GM23338 (cell line): ENCODE measurements at regions not wholly inside any gene's neighbourhood (a gene's known extent, or its start where the extent isn't known, plus 50 kb on each side); places are given as distances from the start of the nearest gene placed in this dataset.

ENCODE experiments used
- ATAC-seq: fragments of 200-7000 bp; cut with Tn5 transposase; 3 replicates; pipeline ENCODE4 v1.9.1; 2020
- DNase-seq: peaks from one replicate; pipeline ENCODE4 v3.0.0-alpha.2; 2015; ENCODE audit warnings: low spot score
- H2AFZ ChIP-seq: fragments of 200-600 bp; sonication (generic); 2 replicates; pipeline ENCODE4 v1.8.0; 2016; ENCODE audit warnings: antibody characterized with exemption, mild to moderate bottlenecking, moderate library complexity
- H3F3A ChIP-seq: fragments of 200-600 bp; sonication (generic); replicated peaks from 2 replicates; pipeline ENCODE4 v1.8.0; 2017; ENCODE audit warnings: antibody characterized with exemption, mixed run types, low read depth
- H3K27ac ChIP-seq: fragments of 200-600 bp; sonication (generic); 2 replicates; pipeline ENCODE4 v1.6.1; 2016; ENCODE audit warnings: low read depth
- H3K27me3 ChIP-seq: fragments of 200-600 bp; sonication (generic); 2 replicates; pipeline ENCODE4 v1.8.0; 2016; ENCODE audit warnings: mild to moderate bottlenecking, mixed run types, moderate library complexity; ENCODE audit not compliant: insufficient read depth
- H3K36me3 ChIP-seq: fragments of 200-600 bp; sonication (generic); 2 replicates; pipeline ENCODE4 v1.8.0; 2016; ENCODE audit warnings: mild to moderate bottlenecking; ENCODE audit not compliant: insufficient read depth
- H3K4me1 ChIP-seq: fragments of 200-600 bp; sonication (generic); 2 replicates; pipeline ENCODE4 v1.8.0; 2016; ENCODE audit warnings: mild to moderate bottlenecking, moderate library complexity; ENCODE audit not compliant: insufficient read depth
- H3K4me2 ChIP-seq: fragments of 200-600 bp; sonication (generic); 2 replicates; pipeline ENCODE4 v1.7.1; 2017; ENCODE audit warnings: mixed run types
- H3K4me3 ChIP-seq: fragments of 200-600 bp; sonication (generic); 2 replicates; pipeline ENCODE4 v1.6.1; 2016; ENCODE audit warnings: mixed run types
- H3K79me2 ChIP-seq: fragments of 200-600 bp; sonication (generic); replicated peaks from 2 replicates; pipeline ENCODE4 v1.8.0; 2017; ENCODE audit warnings: mild to moderate bottlenecking; ENCODE audit not compliant: insufficient read depth
- H3K9me2 ChIP-seq: fragments of 200-600 bp; sonication (generic); 2 replicates; pipeline ENCODE4 v1.8.0; 2017; ENCODE audit not compliant: insufficient read depth
- H4K20me1 ChIP-seq: fragments of 200-600 bp; sonication (generic); replicated peaks from 2 replicates; pipeline ENCODE4 v1.8.0; 2017; ENCODE audit warnings: mild to moderate bottlenecking; ENCODE audit not compliant: insufficient read depth
- H3K27ac Mint-ChIP-seq: 2 replicates; pipeline ENCODE4 v1.8.0; 2020; ENCODE audit warnings: inconsistent platforms, mild to moderate bottlenecking, moderate library complexity, mixed read lengths
- H3K27me3 Mint-ChIP-seq: 3 replicates; pipeline ENCODE4 v1.8.0; 2022; ENCODE audit warnings: low read depth, mild to moderate bottlenecking, moderate library complexity, mixed read lengths, inconsistent platforms; ENCODE audit not compliant: insufficient read depth, poor library complexity
- H3K36me3 Mint-ChIP-seq: 3 replicates; pipeline ENCODE4 v1.8.0; 2021; ENCODE audit warnings: low read depth, mild to moderate bottlenecking, inconsistent platforms, moderate library complexity, mixed read lengths
- H3K4me1 Mint-ChIP-seq: 3 replicates; pipeline ENCODE4 v1.8.0; 2020; ENCODE audit warnings: mild to moderate bottlenecking, inconsistent platforms, mixed read lengths
- H3K4me3 Mint-ChIP-seq: 3 replicates; pipeline ENCODE4 v1.8.0; 2021; ENCODE audit warnings: moderate library complexity, mild to moderate bottlenecking, inconsistent platforms, mixed read lengths
- H3K9me3 Mint-ChIP-seq: 3 replicates; pipeline ENCODE4 v1.8.0; 2020; ENCODE audit warnings: moderate library complexity, mild to moderate bottlenecking, inconsistent platforms, mixed read lengths
- CREB1 ChIP-seq: fragments of 250-450 bp; sonication (Bioruptor Pico); IDR thresholded peaks from 2 replicates; pipeline ENCODE4 v1.5.0; 2020; ENCODE audit warnings: low read depth, mild to moderate bottlenecking, moderate library complexity
- CTCF ChIP-seq, 2 experiments: fragments of 200-600 bp in 1 of 2; sonication (generic) in 1 of 2; conservative IDR thresholded peaks; 2 replicates each; pipeline versions ENCODE4 v1.5.1 to v1.6.1; 2016 to 2017; ENCODE audit warnings: antibody characterized with exemption in 2 of 2, low read depth in 2 of 2, mild to moderate bottlenecking in 2 of 2, moderate library complexity in 1 of 2
- ETS1 ChIP-seq: IDR thresholded peaks from 2 replicates; pipeline ENCODE4 v1.6.1; 2016; ENCODE audit warnings: antibody characterized with exemption
- EZH2 ChIP-seq: fragments of 200-600 bp; sonication (generic); IDR thresholded peaks from one replicate; pipeline ENCODE4 v1.8.0; 2017; ENCODE audit warnings: antibody characterized with exemption, mild to moderate bottlenecking, low read depth; ENCODE audit not compliant: unreplicated experiment
- EZH2phosphoT487 ChIP-seq: fragments of 200-600 bp; sonication (generic); IDR thresholded peaks from one replicate; pipeline ENCODE4 v1.8.1; 2018; ENCODE audit warnings: antibody characterized with exemption; ENCODE audit not compliant: unreplicated experiment
- JUNB ChIP-seq: IDR thresholded peaks from one replicate; pipeline ENCODE4 v1.6.1; 2016; ENCODE audit warnings: antibody characterized with exemption; ENCODE audit not compliant: unreplicated experiment
- NANOG ChIP-seq: IDR thresholded peaks from 2 replicates; pipeline ENCODE4 v1.6.1; 2016; ENCODE audit warnings: antibody characterized with exemption, borderline replicate concordance
- POLR2AphosphoS5 ChIP-seq: IDR thresholded peaks from 2 replicates; pipeline ENCODE4 v1.6.1; 2016; ENCODE audit warnings: antibody characterized with exemption, low read depth
- REST ChIP-seq: IDR thresholded peaks from one replicate; pipeline ENCODE4 v1.6.1; 2018; ENCODE audit warnings: antibody characterized with exemption; ENCODE audit not compliant: unreplicated experiment
- STAT1 ChIP-seq: IDR thresholded peaks from one replicate; pipeline ENCODE4 v1.6.1; 2016; ENCODE audit warnings: antibody characterized with exemption; ENCODE audit not compliant: unreplicated experiment
- ZNF114 ChIP-seq: fragments of 250-450 bp; sonication (Bioruptor Pico); IDR thresholded peaks from 2 replicates; pipeline ENCODE4 v1.5.0; 2020; ENCODE audit warnings: mild to moderate bottlenecking, moderate library complexity
- ZNF331 ChIP-seq: fragments of 250-450 bp; sonication (Bioruptor Pico); IDR thresholded peaks from 2 replicates; pipeline ENCODE4 v1.5.0; 2020; ENCODE audit warnings: low read depth, mild to moderate bottlenecking, moderate library complexity
- ZNF462 ChIP-seq: fragments of 250-450 bp; sonication (Bioruptor Pico); IDR thresholded peaks from 2 replicates; pipeline ENCODE4 v1.5.0; 2020; ENCODE audit warnings: mild to moderate bottlenecking, moderate library complexity

DNA sequence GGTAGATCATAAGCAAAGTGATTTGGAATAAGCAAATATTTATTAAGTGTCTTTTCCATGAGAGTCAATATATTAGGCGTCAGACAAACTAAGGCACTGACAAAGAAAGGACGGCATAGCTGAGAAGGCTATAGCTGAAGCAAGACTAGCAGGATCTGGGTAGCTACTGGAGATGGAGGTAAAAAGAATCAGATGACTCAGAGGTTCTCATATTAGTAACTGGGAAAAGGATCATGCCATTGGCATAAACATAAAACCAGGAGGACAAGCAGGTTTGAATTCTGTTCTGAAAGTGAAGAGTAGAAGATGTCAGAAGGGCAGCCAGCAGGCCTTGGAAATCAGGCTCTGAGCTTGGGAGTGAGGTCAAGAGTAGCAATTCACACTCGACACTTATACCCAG lies 531.9 kb downstream of the PTPRC start:
- no peak overlapping the region for H3K27ac Mint-ChIP-seq
- H3F3A ChIP-seq: no peaks in the 10 kb centered on the region
- no peak overlapping the region for H3K4me3 Mint-ChIP-seq
- no peak overlapping the region for H2AFZ ChIP-seq
- no peaks in the 10 kb centered on the region for H3K4me1 ChIP-seq
- H4K20me1 ChIP-seq: no peaks in the 10 kb centered on the region
- no peak overlapping the region for H3K27ac ChIP-seq
- DNase-seq (no peak), ATAC-seq (no peak)
- no peaks in the 10 kb centered on the region for H3K79me2 ChIP-seq
- no peaks in the 10 kb centered on the region for H3K36me3 ChIP-seq
- H3K27me3 ChIP-seq: no peaks in the 10 kb centered on the region
- no peak overlapping the region for H3K4me3 ChIP-seq
- peaks cover 6% of the 10 kb centered on the region; the same call in 1 of the 2 replicates for H3K9me2 ChIP-seq
- H3K27me3 Mint-ChIP-seq: no peaks in the 10 kb centered on the region
- no peak overlapping the region for H3K4me2 ChIP-seq
- TF ChIP-seq ZNF114 (CRISPR knock-in tag) (no peak), CREB1 (CRISPR knock-in tag) (no peak), NANOG (no peak), ZNF331 (CRISPR knock-in tag) (no peak), CTCF (conservative IDR thresholded peaks at IDR 0.05; ENCODE audit: low read depth in 2 of 2) (no peak), ZNF462 (CRISPR knock-in tag) (no peak), STAT1 (no peak), ETS1 (no peak), JUNB (no peak), POLR2AphosphoS5 (no peak), EZH2phosphoT487 (no peak), REST (no peak), EZH2 (no peak)
- no peaks in the 10 kb centered on the region for H3K9me3 Mint-ChIP-seq
- no peaks in the 10 kb centered on the region for H3K36me3 Mint-ChIP-seq
- H3K4me1 Mint-ChIP-seq: no peaks in the 10 kb centered on the region
